SK-N-SH (cell line): ENCODE measurements at regions not wholly inside any gene's neighbourhood (a gene's known extent, or its start where the extent isn't known, plus 50 kb on each side); places are given as distances from the start of the nearest gene placed in this dataset.

ENCODE experiments used
- CTCF ChIA-PET: fragments of 300-600, 350-600 bp; formaldehyde crosslinking; extraction: SDS; loops from one replicate; lab custom pipeline; 2021; lab: Yijun Ruan, JAX
- POLR2A ChIA-PET: fragments of 350-600 bp; sonication (Branson Sonifier 250); formaldehyde crosslinking; extraction: SDS; loops from one replicate; lab custom pipeline; 2020; ENCODE audit warnings: antibody characterized with exemption, inconsistent platforms; lab: Yijun Ruan, JAX
- DNase-seq: peaks from one replicate; pipeline ENCODE4 v3.0.0; 2012
- H2AFZ ChIP-seq: fragments of 200-600 bp; sonication (generic); 2 replicates; pipeline ENCODE4 v1.8.1; 2016; ENCODE audit warnings: antibody characterized with exemption, mild to moderate bottlenecking, low read depth
- H3F3A ChIP-seq: fragments of 200-600 bp; sonication (generic); replicated peaks from 2 replicates; pipeline ENCODE3; 2016; ENCODE audit warnings: antibody characterized with exemption, mild to moderate bottlenecking; ENCODE audit not compliant: insufficient read depth
- H3K27ac ChIP-seq, 2 experiments: fragments of 200-500 bp in 1 of 2; fragments of 200-600 bp in 1 of 2; sonication (Bioruptor generic) in 1 of 2; sonication (generic), shearing (Covaris generic) in 1 of 2; 2 replicates each; pipeline versions ENCODE4 v1.5.1 to v1.6.1; 2014 to 2016; ENCODE audit warnings: low read depth in 2 of 2, inconsistent platforms in 1 of 2, low read length in 1 of 2, mild to moderate bottlenecking in 1 of 2, mixed read lengths in 1 of 2
- H3K27me3 ChIP-seq: fragments of 200-600 bp; sonication (generic), shearing (Covaris generic); 2 replicates; pipeline ENCODE4 v1.6.1; 2016; ENCODE audit warnings: mixed run types; ENCODE audit not compliant: insufficient read depth
- H3K36me3 ChIP-seq, 2 experiments: fragments of 200-500 bp in 1 of 2; fragments of 200-600 bp in 1 of 2; sonication (Bioruptor generic) in 1 of 2; sonication (generic) in 1 of 2; replicated peaks in 1 of 2; 2 replicates each; pipeline versions ENCODE3 to v1.5.1; 2014 to 2016; ENCODE audit warnings: low read length in 1 of 2, mild to moderate bottlenecking in 1 of 2; ENCODE audit not compliant: insufficient read depth in 2 of 2, control insufficient read depth in 1 of 2
- H3K4me1 ChIP-seq, 2 experiments: fragments of 200-500 bp in 1 of 2; fragments of 200-600 bp in 1 of 2; sonication (Bioruptor generic) in 1 of 2; sonication (generic), shearing (Covaris generic) in 1 of 2; 2 replicates each; pipeline versions ENCODE4 v1.5.1 to v1.6.1; 2014 to 2016; ENCODE audit warnings: low read depth in 1 of 2, low read length in 1 of 2, mixed run types in 1 of 2; ENCODE audit not compliant: insufficient read depth in 2 of 2, control insufficient read depth in 1 of 2
- H3K4me2 ChIP-seq: fragments of 200-600 bp; sonication (generic), shearing (Covaris generic); 2 replicates; pipeline ENCODE4 v1.6.1; 2017; ENCODE audit warnings: mixed run types
- H3K4me3 ChIP-seq, 2 experiments: fragments of 200-500 bp in 1 of 2; fragments of 200-600 bp in 1 of 2; sonication (Bioruptor generic) in 1 of 2; sonication (generic), shearing (Covaris generic) in 1 of 2; 2 replicates each; pipeline versions ENCODE4 v1.5.1 to v1.8.1; 2014 to 2016; ENCODE audit warnings: low read depth in 2 of 2, inconsistent platforms in 1 of 2, low read length in 1 of 2, mild to moderate bottlenecking in 1 of 2, mixed read lengths in 1 of 2, moderate library complexity in 1 of 2
- H3K79me2 ChIP-seq: fragments of 200-600 bp; sonication (generic); 2 replicates; pipeline ENCODE4 v1.8.1; 2017; ENCODE audit warnings: mild to moderate bottlenecking; ENCODE audit not compliant: insufficient read depth
- H3K9ac ChIP-seq: fragments of 200-600 bp; sonication (generic); 2 replicates; pipeline ENCODE4 v1.6.1; 2017; ENCODE audit warnings: mixed run types
- H3K9me2 ChIP-seq: fragments of 200-600 bp; sonication (generic); 2 replicates; pipeline ENCODE4 v1.6.1; 2017; ENCODE audit warnings: mixed run types
- H3K9me3 ChIP-seq: fragments of 200-600 bp; sonication (generic); 2 replicates; pipeline ENCODE4 v1.6.1; 2017; ENCODE audit warnings: mixed run types, mild to moderate bottlenecking, moderate library complexity
- H4K20me1 ChIP-seq: fragments of 200-600 bp; sonication (generic); 2 replicates; pipeline ENCODE4 v1.6.1; 2017; ENCODE audit warnings: mild to moderate bottlenecking, mixed run types; ENCODE audit not compliant: insufficient read depth
- CHD2 ChIP-seq: fragments of 150-350 bp; IDR thresholded peaks from 2 replicates; pipeline ENCODE4 v1.6.1; 2018; ENCODE audit warnings: low read length; ENCODE audit not compliant: partially characterized antibody
- ELF1 ChIP-seq: IDR thresholded peaks from 2 replicates; pipeline ENCODE4 v1.4.0; 2012
- EP300 ChIP-seq, 2 experiments: IDR thresholded peaks; 2 replicates each; pipeline versions ENCODE4 v1.4.0 to v1.6.1; 2012; ENCODE audit warnings: borderline replicate concordance in 1 of 2, low read depth in 1 of 2, low read length in 1 of 2
- FOSL2 ChIP-seq: IDR thresholded peaks from 2 replicates; pipeline ENCODE4 v1.4.0; 2012; ENCODE audit warnings: low read depth, mild to moderate bottlenecking, moderate library complexity, borderline replicate concordance
- MAX ChIP-seq: IDR thresholded peaks from 2 replicates; pipeline ENCODE4 v1.4.0; 2012; ENCODE audit warnings: low read depth
- REST ChIP-seq: IDR thresholded peaks from 2 replicates; pipeline ENCODE4 v1.6.1; 2012; ENCODE audit warnings: mild to moderate bottlenecking, low read depth, low read length, moderate library complexity
- RXRA ChIP-seq: IDR thresholded peaks from 2 replicates; pipeline ENCODE4 v1.4.0; 2012; ENCODE audit warnings: low read depth, mild to moderate bottlenecking, borderline replicate concordance
- SIN3A ChIP-seq: IDR thresholded peaks from 2 replicates; pipeline ENCODE4 v1.6.1; 2012; ENCODE audit warnings: low read depth, mild to moderate bottlenecking, low read length, moderate library complexity, borderline replicate concordance
- SMC3 ChIP-seq: IDR thresholded peaks from 2 replicates; pipeline ENCODE4 v1.6.1; 2012; ENCODE audit warnings: low read depth, low read length, improper control_type of control experiment
- TEAD4 ChIP-seq: IDR thresholded peaks from 2 replicates; pipeline ENCODE4 v1.4.0; 2012; ENCODE audit warnings: mild to moderate bottlenecking, borderline replicate concordance; ENCODE audit not compliant: insufficient read depth
- YY1 ChIP-seq: IDR thresholded peaks from 2 replicates; pipeline ENCODE4 v1.4.0; 2012; ENCODE audit warnings: low read depth, mild to moderate bottlenecking
- WGBS: methylation state at CpG from one replicate; pipeline ENCODE4 v1.1.6; 2017; ENCODE audit warnings: low lambda C conversion rate; 5-methylcytosine and 5-hydroxymethylcytosine counted together

DNA sequence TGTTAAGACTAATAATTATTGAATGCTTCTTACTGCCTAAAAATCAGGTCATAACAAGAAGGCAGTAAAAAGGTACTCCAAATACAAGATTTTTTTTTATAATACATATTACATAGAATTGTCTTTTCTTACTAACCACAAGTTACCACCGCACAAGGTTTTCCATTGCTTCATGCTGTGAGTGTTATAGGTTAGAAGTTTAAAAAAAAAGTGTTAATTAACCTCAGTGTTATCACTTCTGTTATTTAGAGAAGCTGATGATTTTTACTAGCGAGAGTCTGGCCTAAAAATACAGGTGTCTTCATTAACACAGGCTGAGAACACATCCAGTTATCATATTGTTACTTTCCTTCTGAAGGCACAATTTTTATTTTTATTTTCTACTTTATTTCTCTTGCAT lies 1281.9 kb upstream of the CELF2 start (continued):
- TF ChIP-seq REST, result no peak

DNA sequence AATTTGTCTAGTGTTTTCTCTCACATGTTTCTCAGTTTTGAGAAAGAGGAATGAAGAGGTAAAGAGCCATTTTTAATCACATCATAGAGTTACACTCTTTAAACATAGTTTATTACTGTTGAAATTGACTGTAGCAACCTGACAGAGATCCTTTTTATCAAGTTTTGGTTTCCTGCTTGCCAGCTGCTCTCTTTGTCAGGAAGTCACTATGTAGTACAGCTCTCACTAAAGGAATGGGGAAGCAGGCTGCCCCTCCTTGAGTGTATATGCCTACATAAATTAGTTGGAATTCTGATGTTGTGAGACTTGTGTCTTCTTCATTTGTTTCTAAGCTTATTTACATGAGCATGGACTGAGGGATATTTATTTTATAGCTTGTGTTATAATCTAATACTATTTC lies 1274.0 kb upstream of the CELF2 start:
- Histone ChIP-seq H3K27ac (no peak overlapping the region), H3K79me2 (no peaks in the 10 kb centered on the region), H3K4me1 (no peaks in the 10 kb centered on the region; a peak in 1 of 4 replicates), H3K9me3 (0 out of 2 replicates have a peak, but pooled peaks cover 6% of the 10 kb centered on the region), H3K4me2 (no peak overlapping the region), H3K4me3 (no peak overlapping the region), H2AFZ (no peak overlapping the region), H3K9me2 (no peaks in the 10 kb centered on the region), H3K27me3 (no peaks in the 10 kb centered on the region), H3K9ac (no peak overlapping the region), H4K20me1 (no peaks in the 10 kb centered on the region), H3K36me3 (no peaks in the 10 kb centered on the region), H3F3A (no peaks in the 10 kb centered on the region)
- DNase-seq, result no peak
- ChIA-PET POLR2A (no interaction called here), CTCF (no interaction called here)
- TF ChIP-seq MAX (no peak), TEAD4 (no peak)

- Histone ChIP-seq H3K9ac (no peak overlapping the region), H3K79me2 (no peaks in the 10 kb centered on the region), H3K9me3 (0 out of 2 replicates have a peak, but pooled peaks cover 4% of the 10 kb centered on the region), H3K36me3 (no peaks in the 10 kb centered on the region), H3K4me2 (no peak overlapping the region), H3K9me2 (no peaks in the 10 kb centered on the region), H4K20me1 (no peaks in the 10 kb centered on the region), H2AFZ (no peak overlapping the region), H3K27ac (no peak overlapping the region), H3K27me3 (no peaks in the 10 kb centered on the region), H3K4me1 (no peaks in the 10 kb centered on the region; a peak in 1 of 4 replicates), H3K4me3 (no peak overlapping the region), H3F3A (no peaks in the 10 kb centered on the region)
- TF ChIP-seq CHD2 (no peak), YY1 (no peak), FOSL2 (no peak), TEAD4 (no peak), REST (no peak), EP300 (IDR thresholded peaks at IDR 0.05; ENCODE audit: borderline replicate concordance in 1 of 2, low read depth in 1 of 2, low read length in 1 of 2) (no peak), SMC3 (no peak), RXRA (no peak), ELF1 (no peak), SIN3A (no peak)
- ChIA-PET CTCF (no interaction called here), POLR2A (no interaction called here)
- 0% methylated on average over 1 of the region's 1 CpG for WGBS
- no peak for DNase-seq
These were observed 1272.5 kb upstream of the CELF2 start for GRCh38 chr10:9745158-9745557.
